H1 (cell line): ENCODE measurements at regions not wholly inside any gene's neighbourhood (a gene's known extent, or its start where the extent isn't known, plus 50 kb on each side); places are given as distances from the start of the nearest gene placed in this dataset.

Experiments used
- KDM5A ChIP-seq: fragments of 200-600 bp; IDR thresholded peaks from 2 replicates; pipeline ENCODE4 v1.7.1; 2012; ENCODE audit warnings: mild to moderate bottlenecking, low read length, inconsistent platforms, mixed read lengths
- NANOG ChIP-seq: IDR thresholded peaks from 2 replicates; pipeline ENCODE4 v1.6.1; 2011; ENCODE audit warnings: low read length, low read depth, mild to moderate bottlenecking, inconsistent platforms; ENCODE audit not compliant: insufficient read depth, poor library complexity, severe bottlenecking
- POLR2A ChIP-seq, 2 experiments: IDR thresholded peaks; 1 replicate in 1 of 2; 2 replicates in 1 of 2; pipeline ENCODE4 v1.6.1; 2011; ENCODE audit warnings: low read depth in 2 of 2, low read length in 2 of 2, mild to moderate bottlenecking in 2 of 2; ENCODE audit errors: control extremely low read depth in 1 of 2
- POU5F1 ChIP-seq: IDR thresholded peaks from 2 replicates; pipeline ENCODE4 v1.6.1; 2011; ENCODE audit warnings: low read depth, mild to moderate bottlenecking, low read length, moderate library complexity
- TAF7 ChIP-seq: optimal IDR thresholded peaks from 2 replicates; pipeline ENCODE3; 2011; ENCODE audit warnings: low read depth, mild to moderate bottlenecking, inconsistent platforms, low read length, moderate library complexity, borderline replicate concordance
- TCF12 ChIP-seq: IDR thresholded peaks from 2 replicates; pipeline ENCODE4 v1.6.1; 2011; ENCODE audit warnings: low read depth, mild to moderate bottlenecking, low read length
- TEAD4 ChIP-seq: IDR thresholded peaks from 2 replicates; pipeline ENCODE4 v1.6.1; 2012; ENCODE audit warnings: low read depth, low read length, inconsistent platforms, mixed read lengths
- YY1 ChIP-seq: IDR thresholded peaks from 2 replicates; pipeline ENCODE4 v1.6.1; 2011; ENCODE audit warnings: low read depth, mild to moderate bottlenecking, low read length
- TF ChIP-seq, protein P1 (sequence below), 3 experiments: IDR thresholded peaks; 1 replicate in 2 of 3; 2 replicates in 1 of 3; pipeline versions ENCODE4 v1.5.1 to v1.6.1; 2011; ENCODE audit warnings: low read length in 3 of 3, mild to moderate bottlenecking in 3 of 3, inconsistent platforms in 2 of 3, low read depth in 1 of 3, moderate library complexity in 1 of 3; ENCODE audit not compliant: insufficient read depth in 1 of 3; ENCODE audit errors: control extremely low read depth in 1 of 3

DNA sequence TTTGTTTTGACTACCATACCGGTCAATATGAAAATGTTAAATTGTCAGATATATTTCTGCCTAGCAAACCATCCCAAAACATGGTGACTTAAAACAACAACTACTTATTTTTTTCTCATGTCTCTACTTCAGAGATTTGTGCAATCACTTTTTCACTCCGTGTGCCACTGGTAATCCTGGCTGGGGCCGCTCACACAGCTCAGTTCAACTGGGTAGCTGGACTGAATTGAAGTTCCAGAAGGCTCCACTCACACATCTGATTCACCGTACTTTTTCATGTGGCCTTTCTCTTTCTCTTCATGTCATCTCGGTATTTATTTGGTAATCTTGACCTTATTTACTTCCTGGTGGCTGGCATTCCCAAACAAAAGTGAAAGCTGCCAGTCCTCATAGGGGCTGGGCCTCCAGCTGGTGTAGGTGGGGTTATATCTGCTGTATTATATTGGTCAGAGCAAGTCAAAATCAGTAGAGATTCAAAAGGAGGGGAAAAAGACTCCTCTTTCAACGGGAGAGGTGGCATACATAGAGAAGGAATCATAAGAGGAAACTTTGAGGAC lies 513.9 kb upstream of the NXPH2 start (continued):
- TF ChIP-seq, protein P1, sequence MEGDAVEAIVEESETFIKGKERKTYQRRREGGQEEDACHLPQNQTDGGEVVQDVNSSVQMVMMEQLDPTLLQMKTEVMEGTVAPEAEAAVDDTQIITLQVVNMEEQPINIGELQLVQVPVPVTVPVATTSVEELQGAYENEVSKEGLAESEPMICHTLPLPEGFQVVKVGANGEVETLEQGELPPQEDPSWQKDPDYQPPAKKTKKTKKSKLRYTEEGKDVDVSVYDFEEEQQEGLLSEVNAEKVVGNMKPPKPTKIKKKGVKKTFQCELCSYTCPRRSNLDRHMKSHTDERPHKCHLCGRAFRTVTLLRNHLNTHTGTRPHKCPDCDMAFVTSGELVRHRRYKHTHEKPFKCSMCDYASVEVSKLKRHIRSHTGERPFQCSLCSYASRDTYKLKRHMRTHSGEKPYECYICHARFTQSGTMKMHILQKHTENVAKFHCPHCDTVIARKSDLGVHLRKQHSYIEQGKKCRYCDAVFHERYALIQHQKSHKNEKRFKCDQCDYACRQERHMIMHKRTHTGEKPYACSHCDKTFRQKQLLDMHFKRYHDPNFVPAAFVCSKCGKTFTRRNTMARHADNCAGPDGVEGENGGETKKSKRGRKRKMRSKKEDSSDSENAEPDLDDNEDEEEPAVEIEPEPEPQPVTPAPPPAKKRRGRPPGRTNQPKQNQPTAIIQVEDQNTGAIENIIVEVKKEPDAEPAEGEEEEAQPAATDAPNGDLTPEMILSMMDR (IDR thresholded peaks at IDR 0.05; ENCODE audit: control extremely low read depth in 1 of 3, insufficient read depth in 1 of 3, low read depth in 1 of 3, low read length in 3 of 3): no peak
- TF ChIP-seq TEAD4 (no peak), NANOG (no peak), POU5F1 (no peak), TCF12 (no peak), POLR2A (IDR thresholded peaks at IDR 0.05; ENCODE audit: control extremely low read depth in 1 of 2, low read depth in 2 of 2, low read length in 2 of 2) (no peak), KDM5A (no peak), YY1 (no peak), TAF7 (no peak)
